Activated gamma-delta T cell treated with Interleukin-2 at 50 U/mL for 16 hours (primary cell): ENCODE measurements at regions not wholly inside any gene's neighbourhood (a gene's known extent, or its start where the extent isn't known, plus 50 kb on each side); places are given as distances from the start of the nearest gene placed in this dataset.
"Not testable (repeated sequence)": the region's sequence is repeated elsewhere in the genome, so short reads cannot be mapped to it uniquely, and the experiment has no call there.

ENCODE experiments used
- DNase-seq: peaks from one replicate; pipeline ENCODE4 v3.0.0-alpha.2; 2020

DNA sequence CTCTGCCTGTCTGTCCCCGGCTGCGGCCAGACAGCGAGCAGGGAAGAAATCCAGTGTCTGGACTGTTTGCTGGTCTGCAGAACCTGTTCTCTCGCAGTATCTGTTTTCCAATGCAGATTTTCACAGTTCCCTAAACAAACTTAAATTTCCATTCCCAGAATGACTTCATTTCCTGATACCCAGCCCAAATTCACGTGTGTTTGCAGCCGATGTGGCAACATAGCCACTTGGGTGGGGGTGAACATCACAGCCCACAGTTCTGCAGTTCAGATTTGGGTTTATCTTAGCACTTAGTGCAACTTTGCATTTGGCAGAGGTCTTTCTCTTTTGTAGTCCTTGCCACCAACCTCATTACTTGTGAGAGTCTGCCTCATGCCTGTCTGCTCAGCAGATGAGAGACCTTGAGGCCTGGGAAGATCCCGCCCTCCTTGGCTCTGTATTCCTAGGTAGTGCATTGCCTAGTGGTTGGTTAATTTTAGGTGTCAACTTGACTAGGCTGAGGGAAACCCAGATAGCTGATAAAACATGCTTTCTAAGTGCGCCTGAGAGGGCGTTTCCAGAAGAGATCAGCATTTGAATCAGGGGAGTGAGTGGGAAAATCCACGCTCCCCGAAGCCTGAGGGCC, 122.8 kb upstream of the FAM20C start:
- DNase-seq, result not testable (repeated sequence)

DNA sequence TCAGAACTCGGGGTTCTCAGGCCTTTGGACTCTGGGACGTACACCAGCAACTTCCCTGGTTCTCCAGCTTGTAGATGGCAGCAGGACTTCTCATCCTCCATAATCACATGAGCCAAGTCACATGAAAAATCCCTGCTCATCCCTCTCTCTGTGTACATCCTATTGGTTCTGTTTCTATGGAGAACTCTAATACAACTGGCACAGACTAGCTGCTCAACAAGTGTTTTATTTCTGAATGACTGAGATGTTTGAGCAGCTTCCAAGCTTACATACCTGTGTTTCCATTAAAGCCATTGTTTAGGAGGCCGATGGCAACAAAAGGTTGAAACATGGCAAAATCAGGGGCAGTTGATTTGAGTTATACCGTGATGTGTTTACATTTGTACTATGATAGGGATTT, 122.2 kb upstream of the FAM20C start:
- not testable (repeated sequence) for DNase-seq

DNA sequence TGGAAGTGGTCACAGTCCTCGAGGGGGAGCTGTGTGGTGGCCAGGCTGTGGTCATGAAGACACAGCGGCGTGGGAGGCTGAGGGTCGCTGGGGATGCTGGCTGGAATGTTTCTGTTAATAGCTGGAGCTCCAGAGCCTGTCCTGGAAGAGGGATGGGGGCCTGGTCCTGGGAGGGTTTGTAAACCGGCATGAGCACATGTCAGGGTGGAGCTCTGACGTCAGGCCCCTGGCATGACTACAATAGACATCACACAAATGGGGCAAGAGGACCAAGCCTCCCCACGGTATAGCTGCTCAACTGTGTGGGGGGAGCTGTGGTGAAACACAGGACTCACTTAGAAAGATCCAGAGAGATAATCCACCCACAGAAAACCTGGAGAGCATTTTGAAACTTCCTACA, 121.4 kb upstream of the FAM20C start:
- not testable (repeated sequence) for DNase-seq

DNA sequence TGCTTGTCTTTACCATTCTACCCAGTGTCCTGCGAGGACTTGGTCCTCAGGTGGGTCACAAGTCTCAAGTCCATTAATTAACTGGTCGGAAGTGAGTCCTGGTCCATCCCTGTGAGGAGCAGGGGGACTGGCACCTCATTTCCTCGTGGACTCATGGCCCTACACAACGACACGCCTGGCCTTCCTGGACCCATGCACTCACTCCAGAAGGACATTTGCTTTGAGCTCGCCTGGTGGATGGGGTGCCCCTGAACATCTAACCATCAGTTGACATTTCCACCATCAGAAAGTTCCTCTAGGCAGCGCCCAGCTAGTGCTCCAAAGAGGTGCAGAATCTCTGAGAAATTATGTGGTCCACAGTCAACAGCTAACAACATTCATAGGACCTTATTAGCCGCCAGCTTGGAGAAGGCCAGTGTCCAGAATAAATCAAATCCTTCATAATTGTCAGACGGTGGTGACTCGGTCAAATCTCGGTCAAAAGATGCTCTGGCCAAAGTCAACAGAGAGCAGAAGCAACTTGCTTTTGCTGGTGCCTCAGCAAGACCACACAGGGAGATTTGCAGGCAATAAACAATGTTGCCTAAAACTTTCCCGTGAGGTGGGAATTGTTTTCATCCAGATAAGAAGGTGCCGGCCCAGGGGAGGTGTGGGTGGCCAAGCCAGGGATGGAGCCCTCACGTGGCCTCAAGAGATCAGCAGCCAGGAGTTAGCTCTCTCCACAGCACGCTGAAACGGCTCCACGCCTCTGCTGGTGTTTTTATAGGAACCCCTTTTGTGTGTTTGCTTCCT, 119.9 kb upstream of the FAM20C start:
- not testable (repeated sequence) for DNase-seq

DNA sequence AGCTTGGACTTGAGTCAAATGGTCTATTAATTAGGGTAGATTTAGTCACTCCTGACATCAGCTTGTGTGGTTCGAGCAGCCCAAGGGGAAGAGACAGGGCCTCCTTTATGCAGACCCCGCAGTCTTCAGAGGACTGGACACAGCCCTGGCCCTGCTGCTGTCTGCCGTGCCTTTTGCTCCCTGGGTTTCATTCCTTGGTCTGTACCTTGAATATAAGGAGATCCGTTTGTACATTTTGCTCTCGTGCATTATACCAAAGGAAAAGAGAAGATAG, 119.4 kb upstream of the FAM20C start:
- DNase-seq, result not testable (repeated sequence)

DNA sequence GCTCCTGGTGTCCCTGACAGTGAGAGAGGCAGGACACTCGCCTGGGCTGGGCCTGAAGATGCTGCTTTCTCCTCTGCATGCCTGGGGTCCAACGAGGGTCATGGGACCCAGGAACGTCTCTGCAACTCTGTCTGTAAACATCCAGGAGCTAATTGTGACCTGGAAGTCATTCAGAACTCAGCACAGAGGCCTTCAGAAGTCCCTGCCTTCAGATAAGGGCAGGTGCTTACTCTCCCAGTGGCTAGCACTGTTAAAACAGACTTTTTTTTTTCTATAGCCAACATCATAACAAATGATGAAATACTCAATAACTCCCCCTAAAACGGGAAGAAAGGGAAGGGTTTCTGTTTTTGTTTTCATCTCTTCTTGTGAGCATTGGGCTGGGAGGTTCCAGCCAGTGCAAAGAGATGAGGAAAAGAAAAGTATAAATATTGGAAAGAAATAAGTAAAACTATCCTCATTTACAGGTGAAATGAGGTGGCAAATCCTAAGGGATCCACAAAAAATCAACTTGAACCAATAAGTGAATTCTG, 118.3 kb upstream of the FAM20C start:
- not testable (repeated sequence) for DNase-seq

DNA sequence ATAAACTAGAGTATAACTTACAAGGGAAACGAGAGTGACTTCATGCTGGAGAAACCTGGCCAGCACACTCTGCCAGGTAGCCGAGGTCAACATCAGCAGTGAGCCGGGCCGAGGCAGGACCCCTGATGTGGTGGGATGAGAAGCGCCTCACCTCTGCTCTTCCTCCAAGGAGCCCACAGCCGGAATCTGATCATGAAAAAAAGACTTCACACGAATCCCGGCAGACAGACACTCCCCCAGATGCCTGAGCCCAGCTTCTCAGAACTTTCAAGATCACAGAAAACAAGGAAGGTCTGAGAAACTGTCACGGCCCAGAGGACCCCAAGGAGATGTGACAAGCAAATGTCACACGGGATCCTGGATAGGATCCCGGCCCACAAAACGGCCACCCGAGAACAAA, 116.9 kb upstream of the FAM20C start:
- not testable (repeated sequence) for DNase-seq

DNA sequence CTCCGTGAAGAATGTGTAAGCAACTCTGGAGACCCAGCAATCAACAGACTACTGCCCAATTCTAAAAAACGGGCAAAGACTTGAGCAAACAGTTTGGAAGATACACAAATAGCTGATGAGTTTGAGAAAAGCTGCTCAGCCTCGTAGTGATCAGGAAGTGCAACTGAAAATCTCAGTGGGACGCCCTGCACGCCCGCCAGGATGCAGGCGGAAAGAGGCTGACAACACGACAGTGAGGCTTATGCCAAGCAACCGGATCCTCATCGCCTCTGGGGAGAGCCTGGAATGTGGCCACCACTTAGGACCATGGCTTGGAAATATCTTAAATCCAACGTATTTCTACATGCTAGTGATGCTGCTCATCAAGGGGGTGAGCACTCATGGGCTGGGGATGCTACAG, 116.2 kb upstream of the FAM20C start:
- DNase-seq, result not testable (repeated sequence)

DNA sequence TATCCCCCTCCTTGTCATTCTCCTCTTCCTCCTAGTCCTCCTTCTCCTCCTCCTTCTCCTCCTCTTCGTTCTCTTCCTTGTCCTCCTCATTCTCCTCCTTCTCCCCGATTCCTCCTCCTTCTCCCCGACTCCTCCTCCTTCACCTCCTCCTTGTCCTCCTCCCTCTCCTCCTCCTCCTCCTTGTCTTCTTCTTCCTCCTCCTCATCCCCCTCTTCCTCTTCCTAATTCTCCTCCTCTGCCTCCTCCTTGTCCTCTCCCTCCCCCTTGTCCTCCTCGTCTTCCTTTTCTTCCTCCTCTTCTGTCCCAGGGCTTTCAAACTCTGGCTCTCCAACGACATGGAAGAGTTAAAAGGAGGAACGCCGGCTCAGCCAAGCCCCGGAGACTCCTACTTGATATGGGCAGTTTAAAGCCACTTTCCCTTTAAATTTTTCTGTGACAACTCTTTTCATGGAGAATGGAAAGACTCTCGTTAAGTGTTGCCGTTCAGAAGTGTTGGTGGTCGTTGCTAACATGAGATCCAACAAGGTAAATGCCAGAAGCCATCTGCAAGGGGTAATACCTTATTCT, 115.5 kb upstream of the FAM20C start:
- DNase-seq, result not testable (repeated sequence)

DNA sequence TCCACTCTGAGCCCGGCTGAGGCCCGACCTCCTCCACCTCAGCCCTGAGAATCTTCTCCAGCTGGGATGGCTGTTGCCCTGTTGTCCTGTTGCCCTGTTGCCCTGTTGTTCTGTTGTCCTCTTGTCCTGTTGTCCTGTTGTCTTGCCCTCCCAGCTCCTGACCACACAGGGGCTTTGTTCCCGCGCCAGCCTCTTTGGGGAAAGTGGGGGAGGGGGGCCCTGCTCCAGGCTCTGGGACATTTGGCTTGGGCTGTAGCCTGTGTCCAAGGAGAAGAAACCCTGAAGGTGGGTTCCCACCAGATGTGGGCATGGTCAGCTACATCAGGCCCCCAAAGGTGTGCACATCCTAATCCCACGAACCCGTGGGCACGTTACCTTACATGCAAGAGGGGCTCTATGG, 113.5 kb upstream of the FAM20C start:
- not testable (repeated sequence) for DNase-seq

DNA sequence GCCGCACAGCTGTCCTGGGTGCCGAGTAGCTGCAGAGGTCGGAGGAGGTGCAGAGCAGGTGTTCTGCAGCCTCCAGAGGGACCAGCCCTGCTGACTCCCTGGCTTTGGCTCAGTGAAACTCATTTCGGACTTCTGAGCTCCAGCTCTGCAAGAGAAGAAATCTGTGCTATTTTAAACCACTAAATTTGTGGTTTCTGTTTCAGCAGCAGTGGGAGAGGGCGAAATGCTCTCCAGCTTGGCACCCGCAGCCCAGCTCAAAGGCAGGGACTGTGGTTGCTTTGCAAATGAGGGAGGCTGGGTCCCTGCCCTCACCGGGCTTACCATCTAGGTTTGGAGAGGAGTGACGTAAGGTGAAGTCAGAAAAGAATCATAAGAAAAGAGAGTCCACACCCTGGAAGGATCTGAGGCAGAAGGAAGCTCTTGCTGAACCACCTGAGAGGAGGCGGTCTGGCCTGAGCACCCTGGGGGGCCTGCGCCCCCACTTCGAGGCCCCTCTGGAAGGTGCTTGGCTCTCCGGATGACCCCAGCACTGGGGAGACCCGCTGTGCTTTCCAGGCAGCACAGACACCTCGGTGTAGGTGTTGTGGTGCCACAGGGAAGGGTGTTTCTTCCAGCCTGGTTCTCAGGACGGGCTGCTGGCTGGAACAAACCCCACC, 112.8 kb upstream of the FAM20C start:
- not testable (repeated sequence) for DNase-seq

DNA sequence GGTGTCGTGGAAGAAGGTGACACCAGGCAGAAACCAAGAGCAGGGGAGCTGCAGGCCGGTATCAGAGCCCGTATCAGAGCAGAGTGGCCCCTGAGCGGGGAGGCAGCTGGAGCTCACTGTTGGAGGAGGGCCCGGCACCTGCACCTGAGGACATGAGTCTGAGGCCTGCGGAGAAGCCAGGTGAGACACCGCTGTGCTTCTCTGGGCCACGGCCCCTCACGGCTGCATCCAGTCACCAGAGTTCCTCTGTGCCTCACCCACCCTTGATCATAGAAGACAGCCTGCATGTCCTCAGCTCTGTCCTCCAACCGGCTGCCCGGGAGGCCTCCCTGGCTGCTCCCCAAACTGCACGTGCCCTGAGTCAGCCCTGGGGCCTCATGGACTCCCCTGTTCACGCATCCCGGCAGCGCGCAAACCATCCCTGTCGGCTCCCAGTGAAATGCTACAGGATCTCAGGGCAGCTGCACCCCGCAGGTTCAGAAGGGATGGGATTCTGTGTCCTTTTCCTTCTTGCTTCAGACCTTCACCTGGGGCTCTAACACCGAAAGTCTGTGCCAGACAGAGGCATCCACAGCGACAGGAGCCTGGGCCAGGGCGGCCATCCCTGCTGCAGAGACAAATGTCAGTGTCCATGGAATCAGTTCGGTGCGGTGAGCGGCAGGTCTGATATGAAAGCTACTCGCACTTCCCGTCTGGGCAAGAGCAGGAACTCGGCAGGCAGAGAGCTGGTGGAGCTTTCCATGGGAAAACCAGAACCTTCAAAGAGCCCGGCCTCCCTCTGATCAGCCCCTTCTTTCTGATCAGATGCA, 111.9 kb upstream of the FAM20C start:
- DNase-seq, result no peak

DNA sequence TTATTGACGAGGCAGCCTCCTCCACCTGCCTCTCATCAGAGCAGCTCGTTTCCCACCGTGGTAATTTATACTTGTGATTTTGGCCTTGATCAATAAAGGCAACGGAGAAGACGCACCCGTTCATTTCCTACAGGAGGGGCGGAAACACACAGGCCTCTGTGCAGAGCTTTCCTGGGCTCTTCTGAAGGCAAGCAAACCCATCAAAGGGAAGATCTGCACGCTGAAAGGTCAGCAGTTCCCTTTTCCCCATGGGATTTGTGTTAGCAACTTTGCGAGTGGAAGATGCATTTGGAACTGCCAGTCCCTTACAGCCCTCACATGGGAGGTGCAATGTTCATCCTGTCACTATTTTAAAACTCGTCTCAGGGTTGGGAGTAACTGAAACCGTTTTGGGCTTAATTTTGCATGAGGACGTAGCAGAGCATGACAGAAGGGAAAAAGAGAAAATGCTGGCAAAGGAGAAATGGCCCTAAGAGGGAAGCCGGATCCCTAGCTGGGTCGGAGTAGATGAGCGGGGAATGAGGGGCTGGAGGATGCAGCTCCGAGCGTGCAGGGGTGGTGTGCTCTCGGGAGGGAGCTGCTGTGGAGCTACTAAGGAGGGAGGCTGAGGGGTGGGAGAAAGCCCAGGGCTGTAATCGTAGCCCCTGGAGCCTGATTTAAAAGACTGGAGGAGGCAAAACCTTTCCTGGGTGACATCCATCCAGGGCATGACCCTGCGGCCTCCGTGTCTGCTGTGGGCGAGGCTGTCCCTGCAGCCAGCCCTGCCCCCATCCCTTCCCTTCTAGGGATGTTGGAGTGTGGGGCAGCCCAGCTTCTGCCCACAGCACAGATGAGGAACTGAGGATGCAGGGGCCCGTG, 111.1 kb upstream of the FAM20C start:
- no peak for DNase-seq

DNA sequence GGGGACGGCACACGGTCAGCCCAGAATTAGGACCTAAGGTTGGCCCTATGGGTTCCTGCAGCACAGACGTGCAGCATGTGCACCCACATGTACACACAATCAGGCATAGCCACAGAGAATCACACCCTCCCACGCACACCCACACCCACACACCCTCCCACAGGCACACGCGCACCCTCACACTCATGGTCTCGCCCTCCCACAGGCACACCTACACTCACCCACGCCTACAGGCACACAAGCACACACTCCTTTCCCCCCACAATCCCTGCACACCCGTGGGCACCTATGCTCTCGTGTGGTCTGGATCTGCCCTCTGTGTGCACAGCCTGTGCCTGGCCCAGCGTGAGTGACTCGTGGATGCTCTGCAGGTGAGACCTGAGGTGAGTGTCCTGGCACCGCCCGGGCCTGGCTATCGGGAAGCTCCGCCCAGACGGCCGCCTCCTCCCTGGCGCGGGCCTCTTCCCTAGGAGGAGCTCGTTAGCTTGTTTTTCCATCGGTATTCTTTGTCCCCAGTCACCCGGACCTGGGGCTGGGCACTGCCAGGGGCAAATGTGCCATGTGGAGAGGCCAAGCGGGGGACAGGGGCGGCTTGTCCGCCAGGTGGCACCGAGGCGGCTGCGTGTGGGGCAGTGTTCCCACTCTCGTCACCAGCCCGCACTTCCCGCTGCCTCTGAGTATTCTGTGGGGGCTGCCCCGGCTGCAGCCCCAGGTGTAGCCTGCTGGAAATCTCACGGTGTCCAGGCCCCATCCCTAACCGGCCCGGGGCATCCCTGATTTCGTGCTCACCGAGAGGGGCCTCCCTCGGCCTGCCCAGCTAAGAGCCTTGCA, 110.2 kb upstream of the FAM20C start:
- DNase-seq, result no peak

DNA sequence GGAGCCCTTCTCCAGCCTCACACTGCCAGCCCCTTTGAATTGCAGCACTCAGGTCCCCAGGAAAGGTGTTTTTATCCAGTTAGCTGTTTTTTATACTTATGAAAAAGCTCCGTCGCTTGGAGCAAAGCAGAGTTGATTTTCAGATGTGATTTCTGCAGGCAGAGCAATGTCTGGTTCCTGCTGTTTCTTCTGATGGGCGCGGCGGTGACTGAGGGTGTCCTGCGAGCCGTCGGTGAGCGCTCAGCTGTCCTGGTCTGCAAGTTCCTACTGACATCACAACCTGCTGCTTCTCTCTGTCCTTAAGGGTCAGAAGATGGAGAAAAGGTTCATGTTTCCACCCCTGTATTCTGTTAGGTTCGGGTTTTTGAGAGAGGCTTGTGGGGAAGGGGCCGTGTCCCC, 109.6 kb upstream of the FAM20C start:
- DNase-seq, result no peak

DNA sequence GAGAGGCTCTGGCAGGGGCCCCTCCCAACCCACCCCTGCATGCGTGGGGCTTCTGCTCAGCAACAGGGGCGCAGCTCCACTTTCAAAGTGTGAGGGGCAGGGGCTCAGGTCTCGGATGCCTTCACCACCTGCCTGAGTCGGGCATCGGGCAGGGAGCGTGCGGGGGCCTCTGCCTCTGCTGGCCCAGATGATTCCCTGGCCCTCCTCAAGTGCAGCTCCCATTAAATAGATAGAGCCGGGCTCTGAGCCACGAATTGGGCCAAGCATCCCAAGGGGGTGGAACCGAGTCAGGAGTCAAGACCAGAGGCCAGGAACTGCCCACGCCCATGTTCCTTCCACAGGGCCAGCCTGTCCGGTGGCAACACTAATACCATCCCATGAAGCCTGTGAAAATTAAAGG, 108.9 kb upstream of the FAM20C start:
- no peak for DNase-seq

DNA sequence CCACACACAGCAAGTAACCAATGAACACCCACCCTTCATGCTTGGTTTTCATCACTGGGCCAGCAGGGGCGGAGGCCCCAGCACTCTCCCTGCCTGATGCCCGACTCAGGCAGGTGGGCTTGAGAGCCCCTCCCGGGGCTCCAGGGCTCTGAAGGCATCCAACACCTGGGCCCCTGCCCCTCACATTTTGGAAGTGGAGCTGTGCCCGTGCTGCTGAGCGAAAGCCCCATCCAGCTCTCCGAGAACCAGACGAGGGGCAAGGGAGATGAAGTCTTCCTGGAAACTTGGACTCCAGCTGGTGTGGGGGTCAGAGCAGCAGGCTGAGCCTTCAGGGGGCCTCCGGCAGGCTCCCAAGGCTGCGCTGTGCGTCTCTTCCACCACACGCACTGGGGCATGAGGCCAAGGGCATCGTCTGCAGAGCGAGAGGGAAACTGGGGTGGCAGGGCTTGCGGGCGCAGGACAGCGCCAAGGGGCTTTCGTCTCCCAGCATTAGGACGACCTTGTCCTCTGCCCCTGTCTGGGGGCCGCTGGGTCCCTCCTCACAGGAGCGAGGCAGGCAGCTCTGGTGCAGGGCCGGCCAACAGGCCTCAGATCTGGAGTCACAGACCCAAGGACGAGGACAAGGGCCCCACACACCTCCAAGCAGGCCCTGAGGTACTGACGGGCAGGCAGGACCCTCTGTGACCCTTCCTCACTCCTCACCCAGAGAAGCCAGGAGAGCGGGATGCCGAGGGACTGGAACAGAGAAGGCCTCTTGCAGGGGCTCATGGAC, 108.3 kb upstream of the FAM20C start:
- no peak for DNase-seq

DNA sequence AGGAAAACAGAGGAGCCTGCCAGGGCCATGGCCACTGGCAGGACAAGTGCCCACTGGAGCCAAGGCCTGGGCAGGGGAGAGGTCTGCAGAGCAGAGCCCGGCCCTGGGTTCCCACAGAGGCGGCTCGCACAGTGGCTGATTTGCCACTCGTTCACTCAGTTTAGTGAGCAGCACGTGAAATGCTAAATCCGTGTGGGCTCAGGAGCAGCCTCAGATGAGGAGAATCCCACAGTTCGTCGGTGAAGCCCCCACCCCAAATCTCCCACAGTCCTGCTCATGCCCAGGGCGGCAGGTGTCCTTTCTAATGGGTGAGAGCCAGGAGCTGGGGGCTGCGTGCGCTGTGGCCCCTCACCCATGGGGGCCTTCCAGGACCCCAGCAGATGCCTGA, 107.7 kb upstream of the FAM20C start:
- DNase-seq, result no peak

DNA sequence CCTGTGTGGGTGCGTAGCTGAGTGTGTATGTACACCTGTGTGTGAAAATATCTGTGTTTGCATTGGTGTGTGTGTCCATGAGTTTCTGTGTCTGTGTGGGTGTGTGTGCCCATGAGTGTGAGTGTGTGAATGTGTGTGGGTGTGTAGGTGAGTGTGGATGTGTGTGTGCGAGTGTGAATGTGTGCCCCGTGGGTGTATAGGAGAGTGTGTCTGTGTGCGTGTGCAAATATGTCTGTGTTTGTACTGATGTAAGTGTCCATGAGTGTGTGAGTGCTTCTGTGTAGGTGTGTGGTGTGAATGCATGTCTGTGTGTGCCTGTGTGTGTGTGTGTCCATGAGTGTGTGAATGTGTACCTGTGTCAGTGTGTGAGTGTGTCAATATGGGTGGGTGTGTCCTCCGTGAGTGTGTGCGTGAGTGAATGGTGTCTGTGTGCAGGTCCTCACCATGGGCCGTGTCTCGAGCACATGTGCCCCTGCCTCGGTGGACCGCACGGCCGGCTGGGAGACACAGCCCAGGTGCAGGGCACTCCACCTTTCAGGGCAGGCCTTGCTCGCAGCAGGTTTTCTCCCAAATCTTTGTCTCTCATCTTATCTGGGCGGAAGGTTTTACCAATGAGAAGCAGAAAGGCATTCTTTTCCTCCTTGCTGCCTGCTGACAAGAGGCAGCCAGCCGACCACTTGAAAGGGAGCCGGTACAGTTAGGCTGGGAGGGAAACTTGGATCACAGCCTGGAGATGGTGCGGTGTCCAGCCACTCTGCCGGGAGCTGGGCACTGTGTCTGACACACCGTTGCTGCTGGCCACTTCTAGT, 107.1 kb upstream of the FAM20C start:
- no peak for DNase-seq
